ENCODE measurements at regions not wholly inside any gene's neighbourhood (a gene's known extent, or its start where the extent isn't known, plus 50 kb on each side); places are given as distances from the start of the nearest gene placed in this dataset.
"Not testable (repeated sequence)": the region's sequence is repeated elsewhere in the genome, so short reads cannot be mapped to it uniquely, and the experiment has no call there.

DNA sequence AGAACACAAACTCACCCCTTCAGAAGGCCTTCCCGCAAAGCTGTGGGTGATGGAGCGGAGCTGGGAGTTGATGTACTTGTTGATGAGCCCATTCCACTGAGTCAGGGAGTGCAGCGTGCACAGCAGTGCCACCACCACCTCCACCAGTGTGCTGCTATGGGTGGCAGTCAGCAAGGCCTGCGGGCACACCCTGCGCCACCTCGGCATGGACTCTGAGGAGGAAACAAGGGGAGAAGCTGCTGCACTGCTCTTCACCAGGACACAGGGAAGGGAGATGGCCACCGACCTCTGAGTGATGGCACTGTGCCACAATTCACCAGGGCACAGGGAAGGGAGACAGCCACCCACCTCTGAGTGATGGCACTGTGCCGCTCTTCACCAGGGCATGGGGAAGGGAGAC is 100.7 kb upstream of the TP53TG3D start:
- TF ChIP-seq POLR2A (IDR thresholded peaks at IDR 0.05; ENCODE audit: low read length); GATA1 (IDR thresholded peaks at IDR 0.05; ENCODE audit: low read depth, low read length): not testable (repeated sequence)

All from erythroblast (primary cell).